ENCODE measurements at regions not wholly inside any gene's neighbourhood (a gene's known extent, or its start where the extent isn't known, plus 50 kb on each side); places are given as distances from the start of the nearest gene placed in this dataset.
"Not testable (repeated sequence)": the region's sequence is repeated elsewhere in the genome, so short reads cannot be mapped to it uniquely, and the experiment has no call there.

DNA sequence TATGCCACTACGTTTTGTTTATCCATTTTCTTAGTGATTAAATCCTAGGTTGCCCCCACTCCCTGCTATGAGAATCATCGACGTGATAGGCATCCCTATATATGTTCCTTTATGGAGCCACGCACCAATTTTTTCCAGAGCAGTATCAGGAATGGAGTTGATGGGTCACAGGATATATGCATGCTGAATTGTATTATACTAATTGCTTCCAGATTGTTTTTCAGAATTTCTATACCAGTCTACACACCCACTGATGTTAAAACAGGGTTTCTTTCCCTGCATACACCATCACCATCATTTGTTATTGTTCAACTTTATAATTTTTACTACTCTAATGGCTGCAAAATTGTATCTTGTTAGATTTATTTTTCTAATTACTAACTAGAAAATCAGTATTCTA lies 100.1 kb upstream of the MRPS22 start:
- DNase-seq: no peak

DNA sequence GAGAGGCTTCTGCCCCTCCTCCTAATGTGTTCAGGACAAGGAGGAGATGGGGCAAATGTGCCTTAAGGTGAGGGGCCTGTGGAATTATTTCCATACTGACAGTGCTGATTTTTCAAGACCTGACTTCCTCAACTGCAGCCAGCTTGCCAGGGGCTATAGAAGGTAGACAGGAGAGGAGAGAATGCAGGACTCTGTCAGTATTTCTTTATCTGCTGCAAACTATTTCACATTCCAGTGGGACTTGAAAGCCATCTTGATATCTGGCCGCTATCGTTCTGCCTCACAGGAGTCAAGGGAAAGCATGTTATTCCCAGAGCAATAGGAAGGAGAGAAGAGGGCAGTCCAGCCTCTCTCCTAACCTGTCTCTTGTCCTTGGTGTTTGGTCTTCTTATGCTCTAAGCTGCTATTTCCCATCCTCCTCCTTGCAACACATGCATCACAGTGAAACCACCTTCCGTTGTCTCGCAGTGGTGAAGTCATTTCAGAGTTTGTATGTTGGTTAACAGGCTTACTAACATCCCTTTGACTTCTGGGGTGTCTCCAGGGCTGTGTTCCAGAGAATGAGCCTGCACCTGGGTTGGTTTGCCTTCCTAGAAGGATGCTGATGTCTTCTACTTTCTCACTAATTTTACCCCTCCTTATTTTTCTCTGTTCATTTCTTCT lies 95.1 kb upstream of the MRPS22 start:
- no peak for DNase-seq

DNA sequence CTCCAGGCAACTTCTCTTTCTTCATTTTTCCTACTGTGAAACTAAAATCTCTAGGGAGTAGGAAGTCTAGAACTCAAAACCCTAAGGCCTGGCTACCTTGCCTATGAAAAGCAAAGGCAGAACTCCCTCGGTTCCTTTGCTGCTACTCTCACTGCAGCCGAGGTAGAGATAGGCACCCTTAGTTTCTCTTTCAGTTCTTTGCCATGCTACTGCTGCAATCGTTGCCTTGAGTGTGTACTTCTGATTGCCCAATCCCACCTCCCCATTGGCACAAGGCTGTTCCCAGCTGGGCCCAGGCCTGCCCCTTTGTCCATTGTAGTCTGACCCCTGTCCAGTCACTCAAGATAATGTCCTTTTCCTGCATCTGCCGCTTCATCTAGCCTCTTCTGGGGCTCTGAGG lies 92.3 kb upstream of the MRPS22 start:
- no peak for DNase-seq

DNA sequence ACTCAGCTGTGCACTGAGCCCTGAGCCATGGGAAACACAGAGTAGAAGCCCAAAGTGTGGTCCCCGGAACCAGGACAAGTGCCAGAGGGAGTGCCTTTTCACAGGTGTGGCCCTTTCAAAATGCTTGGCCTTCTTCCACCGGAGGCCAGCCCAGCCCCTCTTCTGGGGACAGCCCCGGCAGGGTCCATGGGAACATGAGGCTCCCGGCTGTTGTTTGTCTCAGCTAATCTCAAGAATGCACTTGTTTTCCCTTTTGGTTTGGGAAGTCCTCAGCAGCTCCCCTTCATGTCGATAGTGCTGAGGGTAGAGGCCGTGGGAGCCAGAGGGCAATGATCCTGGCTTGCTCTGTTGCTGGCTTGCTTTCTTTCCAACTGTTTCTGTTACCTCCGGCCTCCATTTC lies 91.1 kb upstream of the MRPS22 start:
- DNase-seq: no peak

DNA sequence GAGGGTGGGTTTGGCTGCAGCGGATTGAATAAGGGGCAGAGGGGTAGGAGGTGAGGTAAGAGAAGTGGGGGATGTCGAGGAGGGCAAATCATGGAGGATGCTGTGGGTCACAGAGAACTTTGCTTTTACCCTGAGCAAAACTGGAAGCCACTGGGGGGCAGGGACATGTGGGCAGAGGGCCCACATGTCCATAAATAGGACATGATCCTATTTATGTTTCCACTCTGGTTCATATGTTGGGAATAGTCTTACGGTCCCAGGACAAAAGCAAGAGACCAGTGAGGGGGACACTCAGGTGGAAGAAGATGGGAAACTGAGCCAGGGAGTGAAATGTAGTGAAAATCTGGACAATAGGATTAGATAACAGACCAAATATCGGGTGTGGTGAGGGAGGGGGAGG lies 85.5 kb upstream of the MRPS22 start:
- no peak for DNase-seq

DNA sequence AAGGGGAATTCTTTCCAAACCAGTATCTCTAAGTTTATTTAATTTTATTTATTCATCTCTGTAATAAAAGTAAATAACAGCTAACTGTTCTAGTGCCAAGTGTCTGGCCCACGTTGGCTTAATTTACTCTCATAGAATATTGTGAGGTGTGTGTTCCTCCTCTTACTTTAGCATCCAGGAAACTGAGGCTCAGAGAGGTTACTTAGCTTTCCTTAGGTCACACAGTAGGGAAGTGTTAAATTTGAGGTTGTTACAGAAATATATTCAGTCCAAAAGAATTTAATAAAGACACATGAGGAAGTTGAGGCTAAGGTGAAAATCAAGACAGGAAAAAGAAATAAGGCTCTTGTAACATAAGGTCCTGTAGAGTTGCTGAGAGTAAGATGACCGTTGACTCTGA lies 84.4 kb upstream of the MRPS22 start:
- DNase-seq: no peak

DNA sequence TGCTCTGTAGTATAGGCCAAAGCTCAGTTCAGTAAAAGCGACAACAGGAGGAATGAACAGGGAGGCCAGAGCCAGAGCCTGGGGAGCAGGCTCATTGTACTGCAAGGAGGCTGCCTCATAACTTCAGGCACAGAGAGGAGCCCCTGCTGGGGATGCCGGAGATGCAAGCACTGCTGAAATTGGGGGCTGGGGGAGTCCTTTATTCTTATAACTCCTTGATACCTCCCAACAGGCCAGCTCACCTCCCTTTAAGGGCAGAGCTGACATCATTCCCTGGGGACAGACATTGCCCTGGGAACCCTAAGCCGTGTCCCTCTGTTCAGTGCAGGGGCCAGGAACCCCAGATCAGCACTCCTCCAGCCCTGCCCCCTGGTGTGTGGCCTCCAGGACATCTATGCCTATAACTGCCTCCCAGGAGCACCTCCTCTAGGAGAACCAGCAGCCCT lies 83.8 kb upstream of the MRPS22 start:
- no peak for DNase-seq

DNA sequence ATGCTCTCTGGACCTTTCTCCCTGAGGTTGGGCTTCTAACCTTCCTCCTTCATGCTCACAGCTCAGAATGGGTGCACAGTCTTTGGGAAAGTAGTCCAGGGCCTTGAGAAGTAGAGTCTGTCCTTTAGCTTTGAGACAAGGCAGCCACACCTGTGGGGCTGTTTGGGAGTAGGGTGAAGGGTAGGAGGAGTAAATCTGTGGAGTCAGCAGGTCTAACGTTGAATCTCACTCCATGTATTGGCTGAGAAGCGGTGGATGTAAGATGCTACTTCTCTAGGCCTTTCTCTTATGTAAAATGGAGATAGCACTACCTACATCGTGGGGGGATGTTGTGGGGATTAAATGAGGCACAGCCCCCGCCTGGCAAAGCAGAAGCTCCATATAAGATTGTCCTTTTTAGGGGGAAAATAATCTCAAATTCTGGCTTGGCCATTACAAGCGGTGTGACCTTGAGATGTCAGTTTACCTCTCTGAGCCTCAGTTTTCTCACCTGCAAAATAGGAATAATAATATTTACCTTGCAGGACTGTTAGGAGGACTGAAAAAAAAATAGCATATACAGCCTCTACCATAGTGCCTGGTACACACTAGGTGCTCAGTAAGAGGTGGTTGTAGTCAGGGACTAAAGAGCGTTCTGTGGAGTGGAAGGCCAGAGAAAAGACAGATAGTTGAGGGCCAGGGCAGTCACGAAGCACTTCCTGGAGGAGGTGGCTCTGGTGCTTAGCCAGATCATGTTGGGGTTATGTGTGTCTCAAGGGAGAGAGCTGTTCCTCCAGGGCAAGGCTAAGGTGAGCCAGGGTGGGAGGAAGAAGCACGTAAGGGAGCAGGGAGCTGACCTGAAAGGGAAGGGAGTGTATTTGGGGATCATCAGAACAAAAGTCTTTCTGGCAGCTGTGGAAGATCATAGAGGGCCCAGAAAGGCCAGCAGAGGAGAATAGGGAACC lies 82.8 kb upstream of the MRPS22 start:
- no peak for DNase-seq

DNA sequence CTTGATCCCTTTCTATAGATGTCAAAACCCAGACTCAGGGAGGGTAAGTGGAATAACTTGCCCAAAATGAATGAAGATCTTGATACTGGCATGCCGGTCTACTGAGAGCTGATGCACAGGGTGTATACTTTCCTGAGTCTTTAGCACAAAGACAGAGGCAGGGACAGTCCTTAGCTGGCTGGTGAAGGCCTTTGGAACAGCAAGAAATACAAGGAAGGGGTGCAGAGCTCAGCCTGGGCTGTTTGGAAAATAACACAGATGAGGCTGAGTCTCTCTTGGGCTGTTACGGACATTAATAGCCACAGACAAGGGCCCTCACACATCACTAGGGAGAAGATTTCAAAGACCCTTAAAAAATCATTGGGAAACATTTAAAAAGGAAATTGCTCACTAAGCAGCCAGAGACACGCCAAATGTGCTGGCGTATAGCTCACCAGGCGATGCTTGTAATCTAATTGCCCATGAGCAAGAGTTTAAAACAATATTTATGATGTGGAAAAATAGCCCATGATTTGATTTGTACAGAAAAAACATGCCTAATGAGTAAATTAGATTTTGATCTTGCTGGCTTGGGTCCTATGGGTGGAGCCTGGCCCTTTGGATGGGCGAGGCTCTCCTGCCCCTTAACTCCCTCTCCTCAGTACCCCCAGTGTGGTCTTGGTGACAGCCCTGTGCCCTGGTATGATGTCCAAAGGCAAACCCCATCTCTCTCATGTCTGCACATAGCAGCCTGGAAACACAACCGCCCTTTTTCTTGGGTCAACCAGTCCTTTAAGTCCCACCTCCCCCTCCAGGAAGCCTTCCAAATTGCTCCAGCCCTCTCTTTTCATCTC lies 81.8 kb upstream of the MRPS22 start:
- DNase-seq: no peak

DNA sequence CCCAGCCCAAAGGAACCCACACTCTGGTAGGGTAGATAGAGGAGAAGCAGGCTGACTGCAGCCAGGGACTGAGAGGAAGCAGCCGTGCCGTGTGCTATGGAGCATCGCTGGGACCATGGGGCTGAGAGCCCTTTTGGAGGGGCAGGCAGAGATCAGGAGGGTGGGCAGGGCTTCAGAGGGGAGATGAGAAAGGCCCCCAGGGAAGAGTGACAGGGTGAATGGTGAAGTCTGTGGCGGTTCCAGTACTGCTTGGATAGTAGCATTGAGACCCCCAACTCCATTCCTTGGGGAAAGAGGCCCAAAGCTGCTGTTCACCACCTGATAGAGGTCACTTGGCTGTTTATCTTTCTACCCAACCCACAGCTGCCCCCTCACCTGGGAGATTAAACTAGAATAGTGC lies 80.0 kb upstream of the MRPS22 start:
- no peak for DNase-seq

DNA sequence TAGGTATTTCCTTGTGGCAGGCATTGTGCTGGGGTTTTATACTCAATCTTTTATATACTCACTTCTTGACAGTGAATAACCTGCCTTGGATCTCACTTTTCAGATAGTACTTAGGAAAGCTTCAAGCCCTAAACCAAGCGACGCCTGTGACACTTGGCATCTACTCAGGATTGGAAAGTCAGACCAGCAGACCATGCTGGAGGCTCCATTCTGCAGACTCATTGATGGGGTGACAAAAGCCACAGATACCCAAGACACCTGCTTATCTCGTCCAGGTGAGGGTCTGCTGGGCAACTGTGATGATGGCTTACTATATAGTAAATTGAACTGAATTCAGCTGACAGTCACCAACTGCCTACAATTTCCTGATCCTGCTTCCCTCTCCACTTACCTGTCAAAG lies 79.4 kb upstream of the MRPS22 start:
- DNase-seq: no peak

DNA sequence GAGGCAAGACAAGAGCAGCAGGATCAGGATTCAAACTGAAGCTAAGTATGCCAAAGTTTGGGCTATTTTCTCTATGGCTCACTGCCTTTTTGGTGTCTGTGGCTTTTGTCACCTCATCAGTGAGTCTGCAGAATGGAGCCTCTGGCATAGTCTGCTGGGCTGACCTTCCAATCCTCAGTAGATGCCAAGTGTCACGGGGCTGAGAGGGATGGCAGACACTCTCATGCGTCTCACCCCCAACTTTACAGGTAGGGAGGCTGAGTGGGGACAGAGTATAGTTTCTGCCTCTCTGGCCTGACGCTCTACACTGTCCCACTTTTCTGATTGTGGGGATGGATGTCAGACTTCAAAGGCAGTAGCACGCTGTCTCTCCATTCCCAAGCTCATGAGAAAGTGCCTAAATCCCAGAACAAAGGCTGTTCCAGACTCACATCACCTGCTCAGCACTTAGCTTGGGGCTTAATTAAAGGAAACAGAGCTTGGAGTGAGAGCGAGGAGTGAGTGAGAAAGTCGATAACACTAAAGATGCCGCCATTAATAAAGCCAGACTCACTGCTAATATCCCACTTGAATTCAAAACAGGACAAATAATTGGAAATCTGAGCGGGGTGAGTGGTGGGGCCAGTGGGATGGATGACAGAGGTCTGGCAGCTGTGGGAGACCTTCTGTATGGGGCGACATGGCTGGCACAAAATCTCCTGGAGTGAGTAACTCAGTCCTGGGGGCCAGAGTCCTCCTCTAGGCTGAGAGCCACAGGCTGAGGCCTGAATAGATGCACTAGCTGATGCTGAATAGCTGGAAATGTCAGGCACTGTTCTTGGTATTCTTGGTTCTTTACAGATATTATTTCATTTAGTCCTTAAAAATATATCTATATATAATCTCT lies 78.4 kb upstream of the MRPS22 start:
- no peak for DNase-seq

DNA sequence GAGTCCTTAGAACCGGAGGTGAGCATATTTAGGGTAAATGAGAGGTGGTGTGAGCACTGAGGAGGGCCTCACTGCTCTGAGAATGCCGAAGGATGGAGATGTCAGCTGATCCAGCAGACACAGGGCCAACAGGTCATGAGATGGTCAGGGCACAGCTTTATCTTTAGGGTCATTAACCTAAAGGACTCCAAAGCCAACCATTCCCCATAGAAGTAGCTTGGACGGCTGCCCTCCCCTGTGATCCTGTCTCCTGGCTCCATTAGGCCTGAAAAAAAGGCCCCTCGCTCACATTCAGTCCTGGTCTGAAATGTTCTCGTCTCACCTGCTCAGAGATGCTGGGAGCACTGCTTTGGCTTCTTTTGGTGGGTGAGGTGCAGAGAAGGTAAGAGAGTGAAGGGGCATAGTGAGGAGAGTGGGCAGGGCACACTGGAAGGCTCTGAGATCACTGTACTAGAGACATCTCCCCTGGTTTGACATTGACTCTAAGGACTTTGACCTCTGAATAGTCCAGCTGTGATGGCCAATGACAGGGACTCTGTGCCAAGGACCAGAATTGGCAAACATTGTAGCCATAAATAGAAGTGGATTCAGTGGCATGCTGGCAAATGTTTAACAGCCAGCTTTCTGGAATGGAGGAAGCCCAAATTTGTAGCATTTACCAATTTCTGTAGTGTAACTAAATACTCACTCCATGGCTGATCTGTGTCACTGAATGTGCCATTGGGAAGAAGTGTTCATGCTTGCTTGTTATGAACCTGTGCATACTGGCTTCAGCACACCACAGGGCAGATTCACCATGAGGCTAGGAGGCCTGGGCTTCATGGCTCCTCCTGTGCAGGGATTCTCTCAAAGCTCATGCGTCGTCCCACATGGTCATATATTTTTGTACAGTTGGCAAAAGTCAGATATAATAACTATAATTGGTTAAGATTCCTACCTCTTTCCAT lies 76.2 kb upstream of the MRPS22 start:
- DNase-seq: no peak

DNA sequence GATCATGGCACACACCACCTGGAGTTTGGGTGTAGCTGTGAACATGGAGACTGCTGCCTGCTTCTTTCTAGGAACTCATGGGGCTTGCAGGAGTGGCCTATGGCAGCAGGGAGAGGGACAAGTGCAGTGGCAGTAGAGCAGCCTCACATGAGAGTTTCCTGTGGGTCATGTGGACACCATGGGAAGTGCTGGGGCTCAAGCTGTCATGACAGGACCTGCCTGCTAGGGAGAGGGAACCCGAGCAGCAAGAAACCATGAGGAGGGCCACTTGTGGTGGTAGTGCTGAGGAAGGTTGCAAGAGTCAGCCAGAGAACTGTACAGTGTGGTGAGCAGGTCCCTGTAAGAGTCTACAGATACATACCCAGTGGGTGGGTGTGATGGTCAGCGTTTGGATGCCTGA lies 73.8 kb upstream of the MRPS22 start:
- no peak for DNase-seq

DNA sequence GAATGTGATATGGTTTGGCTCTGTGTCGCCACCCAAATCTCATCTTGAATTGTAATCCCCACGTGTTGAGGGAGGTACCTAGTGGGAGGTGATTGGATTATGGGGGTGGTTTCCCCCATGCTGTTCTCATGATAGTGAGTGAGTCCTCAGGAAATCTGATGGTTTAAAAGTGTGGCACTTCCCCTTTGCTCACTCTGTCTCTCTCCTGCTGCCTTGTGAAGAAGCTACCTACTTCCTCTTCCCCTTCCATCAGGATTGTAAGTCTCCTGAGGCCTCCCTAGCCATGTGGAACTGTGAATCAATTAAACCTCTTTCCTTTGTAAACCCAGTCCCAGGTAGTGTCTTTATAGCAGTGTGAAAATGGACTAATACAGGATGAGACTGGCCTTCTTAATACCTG lies 73.2 kb upstream of the MRPS22 start:
- not testable (repeated sequence) for DNase-seq

DNA sequence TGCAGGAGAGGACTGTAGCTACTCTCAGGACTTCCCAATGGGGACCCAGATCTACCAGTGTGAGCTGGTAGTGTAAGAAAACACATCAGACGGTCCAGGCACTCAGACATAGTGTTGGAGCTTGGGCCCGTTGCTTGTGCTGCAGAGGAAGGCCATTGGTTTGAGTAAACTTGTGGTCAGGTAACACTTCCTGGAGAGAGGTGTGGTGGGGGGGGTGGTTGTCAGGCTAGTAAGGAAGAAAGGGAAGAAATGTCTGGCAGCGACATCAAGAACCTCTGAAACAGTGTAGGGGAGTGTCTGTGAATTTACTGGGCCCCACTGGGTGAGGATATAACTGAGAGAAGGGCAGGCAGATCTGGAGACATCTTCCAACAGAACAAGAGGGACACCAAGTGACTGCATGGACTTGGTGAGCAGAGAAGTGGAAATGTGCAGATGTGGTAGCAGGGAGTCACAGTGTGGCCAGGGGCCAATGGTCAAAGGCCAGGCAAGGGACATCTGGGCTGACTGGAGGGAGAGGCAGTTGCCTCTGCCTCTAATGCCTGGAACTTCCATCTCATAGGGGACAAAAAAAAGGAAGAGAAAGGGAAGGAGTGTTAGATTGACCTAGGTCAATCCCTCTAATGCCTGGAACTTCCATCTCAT lies 63.7 kb upstream of the MRPS22 start:
- DNase-seq: no peak

DNA sequence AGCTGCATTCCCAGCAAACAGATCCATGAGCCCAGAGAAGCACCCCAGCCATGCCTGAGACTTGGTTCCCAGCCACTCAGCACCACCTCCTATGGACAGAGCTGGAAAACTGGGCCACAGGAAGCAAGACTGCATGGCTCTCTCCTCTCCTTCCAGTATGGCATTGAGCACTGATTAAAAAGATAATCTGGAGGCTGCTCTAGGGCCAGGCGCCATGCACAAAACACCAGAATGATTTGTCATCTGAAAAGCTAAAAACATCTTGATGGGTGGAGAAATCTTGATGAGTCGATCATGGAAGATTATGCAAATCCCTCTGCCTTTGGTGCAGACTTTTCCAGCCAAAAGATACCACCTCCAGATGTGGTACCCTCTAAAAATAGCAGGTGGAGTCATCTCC lies 62.7 kb upstream of the MRPS22 start:
- DNase-seq: no peak

DNA sequence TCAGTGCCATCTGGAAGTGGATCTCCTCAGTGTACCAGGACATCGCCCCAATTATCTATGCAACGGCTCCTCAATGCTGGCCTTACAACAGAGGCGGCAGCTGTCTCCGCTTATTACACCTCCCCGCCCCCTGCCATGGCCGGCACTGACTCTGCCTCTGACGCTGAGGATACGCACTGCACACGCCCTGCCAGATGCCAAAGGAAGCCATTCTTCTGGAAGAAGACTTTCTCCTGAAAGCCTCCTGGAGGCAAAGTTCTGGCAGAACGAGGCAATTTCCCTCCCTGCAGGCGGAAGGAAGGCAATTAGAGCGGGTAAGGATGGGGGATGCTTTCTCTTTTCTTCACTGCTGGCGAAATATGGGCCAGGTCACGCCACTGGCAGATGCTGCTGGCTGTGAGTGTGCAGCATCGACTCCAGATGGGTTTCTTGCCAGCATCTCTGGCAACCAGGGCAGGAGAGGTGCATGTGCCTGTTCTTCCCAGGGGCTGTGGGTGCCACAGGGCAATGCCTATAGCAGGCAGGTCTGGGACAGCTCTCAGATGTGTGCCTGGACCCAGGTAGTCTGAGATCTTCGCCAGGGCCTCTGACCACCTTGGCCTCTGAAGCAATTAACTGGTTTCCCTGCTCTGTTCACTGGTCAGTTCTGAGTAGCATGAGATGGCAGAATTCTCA lies 62.2 kb upstream of the MRPS22 start:
- DNase-seq: no peak

DNA sequence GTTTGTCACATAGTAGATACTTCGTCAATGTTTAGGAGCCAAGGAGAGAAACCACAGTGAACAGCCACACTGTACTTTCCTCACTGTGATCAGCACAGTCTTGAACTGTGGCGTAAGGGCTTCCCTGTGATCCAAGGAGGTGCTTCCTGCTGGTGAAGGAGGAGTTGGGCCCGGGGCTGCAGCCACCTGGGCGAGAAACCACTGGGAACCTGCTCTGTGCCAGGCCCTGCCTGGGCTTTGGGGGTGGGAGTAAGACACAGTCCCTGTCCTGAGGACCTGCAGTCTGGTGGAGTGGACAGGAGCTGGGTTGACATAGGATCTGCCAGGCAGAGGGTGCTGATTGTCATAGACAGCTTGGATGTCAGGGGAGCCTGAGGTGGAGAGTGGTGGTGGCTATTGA lies 60.5 kb upstream of the MRPS22 start:
- DNase-seq: no peak

DNA sequence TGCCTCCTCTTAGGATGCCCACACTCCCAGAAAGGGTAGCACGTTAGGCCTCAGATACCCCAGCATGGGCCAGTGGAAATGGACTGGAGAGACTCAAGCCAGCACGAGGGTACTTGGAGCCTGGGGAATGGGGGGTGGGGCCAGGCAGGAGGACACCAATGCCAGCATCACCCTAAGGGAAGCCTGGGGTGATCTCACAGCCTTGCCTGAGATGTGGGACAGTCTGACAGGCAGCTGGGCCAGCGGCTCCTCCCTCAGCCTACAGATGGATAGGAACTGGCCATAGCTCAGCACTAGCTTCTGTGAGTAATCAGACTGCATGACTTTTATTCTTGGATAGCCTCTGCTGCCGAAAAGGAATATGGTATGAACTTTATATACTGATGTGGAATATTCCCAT lies 59.6 kb upstream of the MRPS22 start:
- no peak for DNase-seq

Data from stimulated activated naive CD4-positive, alpha-beta T cell (primary cell).